ENCODE measurements at regions not wholly inside any gene's neighbourhood (a gene's known extent, or its start where the extent isn't known, plus 50 kb on each side); places are given as distances from the start of the nearest gene placed in this dataset.

DNA sequence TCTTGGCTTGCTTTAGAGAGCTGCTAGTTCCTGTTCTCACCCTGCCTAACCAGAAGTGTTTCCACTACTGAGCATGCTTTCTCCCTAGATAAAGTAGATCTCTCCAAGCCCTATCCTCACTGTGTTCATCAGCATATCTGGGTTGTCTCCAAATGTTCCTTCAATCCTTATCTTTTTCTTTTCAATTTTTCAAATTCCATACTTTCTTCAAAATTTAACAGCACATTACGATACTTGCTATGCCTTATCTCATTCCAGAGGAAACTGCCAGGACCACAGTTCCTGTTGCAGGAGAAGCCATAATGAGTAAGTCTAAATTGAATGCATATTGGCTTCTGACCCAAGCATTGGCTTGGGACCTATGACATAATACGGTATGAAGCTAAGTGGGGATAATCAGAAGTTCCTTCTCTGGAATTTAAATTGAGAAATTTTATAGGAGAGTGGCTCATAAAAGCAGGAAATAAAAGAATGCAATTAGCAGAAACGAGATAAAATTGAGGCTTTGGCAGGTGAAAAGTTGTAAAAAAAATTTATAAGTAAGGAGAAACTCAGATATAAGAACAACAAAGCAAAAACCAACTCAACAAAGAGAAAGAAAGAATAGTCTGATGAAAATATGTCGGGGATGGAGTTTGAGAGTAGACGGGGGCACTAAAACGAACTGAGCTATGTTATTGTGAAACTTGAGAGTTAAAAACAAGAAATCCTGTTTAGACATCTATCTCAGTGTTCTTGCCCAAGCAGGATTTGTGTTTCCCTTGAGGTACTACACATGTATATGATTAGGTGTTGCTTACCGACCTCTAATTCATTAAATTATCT, 631.7 kb upstream of the CCDC54 start:
- TF ChIP-seq POLR2A (IDR thresholded peaks at IDR 0.05) (no peak), CTCF (IDR thresholded peaks at IDR 0.05) (no peak)
- no peak overlapping the region for H3K4me3 ChIP-seq (ENCODE audit: low read depth, poor library complexity, severe bottlenecking)
- WGBS, 2 donors, result 49 to 56% methylated on average over 7 of the region's 7 CpGs
- intact Hi-C loops (cut with DNase I; ENCODE audit: low total_unique reads), result no loop called here
- DNase-seq (ENCODE audit: low spot score in 2 of 2), result no peak

DNA sequence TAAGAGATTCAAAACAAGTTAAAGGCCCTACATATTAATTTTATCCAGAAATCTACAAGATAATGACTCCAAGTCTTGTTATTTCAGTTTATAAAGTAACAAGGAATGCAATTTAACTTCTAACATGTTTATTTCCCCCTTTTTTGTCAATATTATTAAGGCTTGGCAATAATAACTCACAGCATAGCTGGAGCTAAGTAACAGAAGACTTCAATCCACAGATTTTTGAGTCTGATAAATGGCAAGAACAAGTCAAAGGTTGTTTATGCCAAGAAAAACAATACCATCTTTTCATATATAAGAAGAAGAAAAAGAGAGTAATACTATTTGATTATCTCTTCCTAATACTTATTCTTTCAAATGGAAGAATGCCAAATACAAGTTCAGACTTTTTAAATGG, 631.0 kb upstream of the CCDC54 start:
- no peak for DNase-seq (ENCODE audit: low spot score in 2 of 2)
- TF ChIP-seq CTCF (IDR thresholded peaks at IDR 0.05) (no peak), POLR2A (IDR thresholded peaks at IDR 0.05) (no peak)
- intact Hi-C loops (cut with DNase I; ENCODE audit: low total_unique reads), result no loop called here
- no peak overlapping the region for H3K4me3 ChIP-seq (ENCODE audit: low read depth, poor library complexity, severe bottlenecking)

DNA sequence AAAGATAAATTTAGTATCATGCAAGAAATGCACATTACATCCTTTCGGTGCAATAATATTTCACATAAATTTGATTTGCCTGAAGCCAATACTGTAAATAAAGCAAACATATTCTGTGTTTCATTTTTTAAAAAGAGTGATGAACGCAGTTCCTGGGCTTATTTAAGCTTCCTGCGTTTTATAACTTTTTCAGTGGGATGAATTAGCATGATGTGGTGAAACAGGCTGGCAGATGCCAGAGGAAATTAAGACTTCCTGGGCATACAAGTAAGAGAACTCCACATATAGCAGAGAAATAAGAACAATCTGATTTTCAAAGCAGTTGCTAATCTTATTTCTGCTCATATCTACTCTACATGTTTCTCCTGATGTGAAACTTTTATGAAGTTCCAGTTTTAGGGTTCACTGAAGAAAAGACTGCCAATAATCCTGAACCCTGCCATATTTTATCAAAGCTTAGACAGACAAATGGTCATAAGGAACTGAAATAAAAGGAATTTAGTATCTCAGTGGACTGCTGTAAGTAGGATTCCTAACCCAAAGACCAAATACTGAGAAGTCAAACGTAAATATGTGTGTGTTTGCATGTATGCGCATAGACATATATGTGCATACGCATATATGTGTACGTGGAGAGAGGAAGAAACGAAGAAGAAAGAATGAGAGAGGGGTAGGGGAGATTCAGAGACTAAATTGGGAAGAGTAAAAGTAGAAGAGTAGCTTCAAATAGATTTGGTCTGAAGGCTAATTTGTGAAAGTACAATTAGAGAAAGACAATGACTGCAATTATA, 628.6 kb upstream of the CCDC54 start:
- TF ChIP-seq POLR2A (IDR thresholded peaks at IDR 0.05) (no peak), CTCF (IDR thresholded peaks at IDR 0.05) (no peak)
- H3K4me3 ChIP-seq (ENCODE audit: low read depth, poor library complexity, severe bottlenecking), result no peak overlapping the region
- intact Hi-C loops (cut with DNase I; ENCODE audit: low total_unique reads), result no loop called here
- DNase-seq (ENCODE audit: low spot score in 2 of 2), result no peak
- 80 to 86% methylated on average over 8 of the region's 8 CpGs for WGBS, 2 donors

- 91 to 100% methylated on average over 1 of the region's 1 CpG for WGBS, 2 donors
- H3K4me3 ChIP-seq (ENCODE audit: low read depth, poor library complexity, severe bottlenecking), result no peak overlapping the region
- intact Hi-C loops (cut with DNase I; ENCODE audit: low total_unique reads), result no loop called here
- TF ChIP-seq POLR2A (IDR thresholded peaks at IDR 0.05), result no peak
- DNase-seq (ENCODE audit: low spot score in 2 of 2), result no peak
Measured at GRCh38 chr3:106750092-106750491, 627.1 kb upstream of the CCDC54 start.

DNA sequence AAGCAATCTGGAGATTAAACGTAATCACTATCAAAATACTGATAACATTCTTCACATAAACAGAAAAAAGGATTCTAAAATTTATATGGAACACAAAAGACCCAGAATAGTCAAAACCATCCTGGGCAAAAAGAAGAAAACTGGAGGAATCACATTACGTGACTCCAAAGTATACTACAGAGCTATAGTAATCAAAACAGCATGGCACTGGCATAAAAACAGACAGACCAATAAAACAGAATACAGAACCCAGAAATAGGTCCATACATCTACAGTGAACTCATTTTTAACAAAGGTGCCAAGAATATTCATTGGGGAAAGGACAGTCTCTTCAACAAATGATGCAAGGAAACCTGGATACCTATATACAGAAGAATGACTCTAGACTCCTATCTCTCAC, 621.9 kb upstream of the CCDC54 start:
- 82 to 87% methylated on average over 2 of the region's 2 CpGs for WGBS, 2 donors
- no peak overlapping the region for H3K4me3 ChIP-seq (ENCODE audit: low read depth, poor library complexity, severe bottlenecking)
- DNase-seq (ENCODE audit: low spot score in 2 of 2), result no peak
- intact Hi-C loops (cut with DNase I; ENCODE audit: low total_unique reads), result no loop called here
- TF ChIP-seq CTCF (IDR thresholded peaks at IDR 0.05) (no peak), POLR2A (IDR thresholded peaks at IDR 0.05) (no peak)

DNA sequence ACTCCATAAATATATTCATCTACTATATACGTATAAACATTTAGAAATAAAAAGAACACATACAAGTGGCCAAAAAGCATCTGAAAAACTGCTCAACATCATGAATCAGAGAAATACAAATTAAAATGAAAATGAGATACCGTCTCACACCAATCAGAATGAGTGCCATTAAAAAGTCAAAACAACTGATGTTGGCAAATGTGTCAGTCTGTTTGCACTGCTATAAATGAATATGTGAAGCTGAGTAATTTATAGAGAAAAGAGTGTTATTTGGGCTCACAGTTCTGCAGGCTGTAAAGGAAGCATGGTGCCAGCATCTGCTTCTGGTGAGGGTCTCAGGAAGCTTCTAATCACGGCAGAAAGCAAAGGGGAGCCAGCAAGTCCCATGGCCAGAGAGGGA, 620.3 kb upstream of the CCDC54 start:
- intact Hi-C loops (cut with DNase I; ENCODE audit: low total_unique reads), result no loop called here
- no peak for DNase-seq (ENCODE audit: low spot score in 2 of 2)
- no peak for TF ChIP-seq POLR2A (IDR thresholded peaks at IDR 0.05)
- no peak for TF ChIP-seq CTCF (IDR thresholded peaks at IDR 0.05)
- H3K4me3 ChIP-seq (ENCODE audit: low read depth, poor library complexity, severe bottlenecking), result no peak overlapping the region
- 86 to 95% methylated on average over 3 of the region's 3 CpGs for WGBS, 2 donors
